H4 (cell line): ENCODE measurements at regions not wholly inside any gene's neighbourhood (a gene's known extent, or its start where the extent isn't known, plus 50 kb on each side); places are given as distances from the start of the nearest gene placed in this dataset.
"Not testable (repeated sequence)": the region's sequence is repeated elsewhere in the genome, so short reads cannot be mapped to it uniquely, and the experiment has no call there.

Experiments used
- DNase-seq: peaks from one replicate; pipeline ENCODE4 v3.0.0-alpha.2; 2015; ENCODE audit warnings: low spot score

- DNase-seq: not testable (repeated sequence)
Measured at GRCh38 chrX:31014474-31014873, 57.4 kb downstream of the FTHL17 start.

DNA sequence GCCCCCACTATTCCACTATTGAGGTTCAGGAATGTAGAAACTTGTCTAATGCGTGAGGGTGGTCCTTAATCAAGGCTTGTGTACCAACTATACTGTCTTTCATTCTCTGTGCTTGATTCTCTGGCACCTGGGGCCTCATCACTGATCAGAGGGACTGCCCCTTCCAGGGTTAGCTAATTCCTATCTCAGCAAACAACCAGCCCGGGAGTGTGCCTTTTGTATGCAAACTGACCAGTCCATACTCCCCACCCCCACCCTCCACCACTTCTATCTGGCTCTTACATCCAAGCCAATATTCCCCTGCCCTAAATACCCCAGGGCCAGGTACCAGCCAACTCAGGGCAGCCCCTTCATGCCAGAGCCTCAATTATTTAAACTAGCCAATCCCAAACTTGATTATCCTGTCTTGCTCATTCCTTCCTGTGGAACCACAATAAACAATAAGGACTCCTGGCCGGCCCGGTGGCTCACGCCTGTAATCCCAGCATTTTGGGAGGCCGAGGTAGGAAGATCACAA, 59.3 kb downstream of the FTHL17 start:
- no peak for DNase-seq

GRCh38 chrX:31007321-31007720, 64.5 kb downstream of the FTHL17 start:
- no peak for DNase-seq

- no peak for DNase-seq
Measured at GRCh38 chrX:31006027-31006426, 65.8 kb downstream of the FTHL17 start.

DNA sequence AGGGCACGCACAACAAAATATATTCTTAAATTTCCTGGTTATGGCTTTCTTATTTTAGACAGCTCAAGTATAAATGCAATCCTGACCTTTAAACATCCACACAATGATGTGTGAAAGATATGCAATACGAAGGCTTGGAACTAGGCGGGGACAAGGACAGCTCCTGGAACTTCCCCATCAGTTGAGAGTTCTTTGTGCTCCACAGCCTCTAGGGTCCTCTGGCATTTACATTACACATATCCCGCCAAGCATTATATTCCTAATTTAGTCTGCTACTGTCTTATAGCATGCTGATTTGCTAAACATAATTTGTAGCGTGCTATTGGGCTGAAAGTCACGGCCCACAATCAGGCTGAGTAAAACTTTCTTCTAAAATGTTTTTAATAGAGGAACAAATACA, 74.4 kb downstream of the FTHL17 start:
- no peak for DNase-seq

- DNase-seq: no peak
Measured at GRCh38 chrX:30995705-30996104, 76.1 kb downstream of the FTHL17 start.

DNA sequence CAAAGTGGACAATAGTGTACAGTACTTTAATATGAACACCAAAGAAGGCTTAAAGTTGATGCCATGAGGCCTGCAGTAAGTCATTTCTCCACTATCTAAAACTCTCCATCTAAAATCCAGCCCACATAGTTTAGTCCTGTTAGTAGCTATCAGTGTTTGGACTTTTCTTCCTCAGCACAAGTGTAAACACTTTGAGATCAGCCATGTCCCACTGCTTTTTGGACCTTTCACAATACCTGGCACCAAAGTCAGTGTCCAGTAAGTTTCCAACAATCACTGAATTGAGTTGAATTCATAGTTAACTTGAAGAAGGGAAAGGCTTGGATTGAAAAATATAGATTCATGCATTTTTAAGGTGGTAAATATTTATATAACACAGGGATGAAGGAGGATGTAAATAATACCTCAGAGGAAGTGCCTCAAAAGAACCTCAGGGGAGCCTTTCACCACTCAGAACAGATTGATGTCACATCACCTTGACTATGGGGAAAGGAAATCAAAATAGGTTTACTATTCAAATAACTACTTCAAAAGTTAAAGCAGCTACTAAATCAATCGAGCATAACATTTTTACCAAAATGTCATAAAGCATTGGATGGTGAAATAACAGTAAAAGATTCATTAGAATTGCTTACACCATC, 76.7 kb downstream of the FTHL17 start:
- no peak for DNase-seq

DNA sequence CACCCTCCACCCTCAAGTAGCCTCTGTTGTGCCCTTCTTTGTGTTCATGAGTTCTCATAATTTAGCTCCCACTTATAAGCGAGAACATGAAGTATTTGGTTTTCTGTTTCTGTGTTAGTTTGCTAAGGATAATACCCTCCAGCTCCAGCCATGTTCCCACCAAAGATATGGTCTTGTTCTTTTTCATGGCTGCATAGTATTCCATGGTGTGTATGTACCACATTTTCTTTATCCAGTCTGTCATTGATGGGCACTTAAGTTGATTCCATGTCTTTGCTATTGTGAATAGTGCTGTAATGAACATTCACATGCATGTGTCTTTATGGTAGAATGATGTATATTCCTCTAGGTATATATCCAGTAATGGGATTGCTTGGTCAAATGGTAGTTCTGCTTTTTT, 77.8 kb downstream of the FTHL17 start:
- DNase-seq: not testable (repeated sequence)

- peak; percentile 35 for DNase-seq
Measured at GRCh38 chrX:30992381-30992904, 79.4 kb downstream of the FTHL17 start.

DNA sequence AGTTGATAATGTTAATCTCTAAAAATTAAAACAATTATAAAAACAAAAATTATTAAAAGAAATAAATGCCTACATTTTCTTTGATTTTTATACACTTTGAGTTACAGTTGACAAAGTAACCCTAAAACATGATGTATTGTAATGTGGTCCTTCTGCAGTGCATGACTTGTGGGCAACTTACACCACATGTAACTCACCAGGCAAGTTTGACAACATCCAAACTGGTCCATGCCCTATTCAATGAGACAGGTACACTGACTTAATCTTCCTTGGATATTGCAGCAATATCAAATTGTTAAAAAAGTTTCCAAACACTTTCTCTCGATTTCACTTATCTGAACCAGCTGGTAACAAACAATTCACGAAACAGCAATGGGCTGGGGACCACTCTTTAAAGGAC, 81.5 kb downstream of the FTHL17 start:
- no peak for DNase-seq

GRCh38 chrX:30982467-30982866, 89.4 kb downstream of the FTHL17 start:
- DNase-seq: no peak

DNA sequence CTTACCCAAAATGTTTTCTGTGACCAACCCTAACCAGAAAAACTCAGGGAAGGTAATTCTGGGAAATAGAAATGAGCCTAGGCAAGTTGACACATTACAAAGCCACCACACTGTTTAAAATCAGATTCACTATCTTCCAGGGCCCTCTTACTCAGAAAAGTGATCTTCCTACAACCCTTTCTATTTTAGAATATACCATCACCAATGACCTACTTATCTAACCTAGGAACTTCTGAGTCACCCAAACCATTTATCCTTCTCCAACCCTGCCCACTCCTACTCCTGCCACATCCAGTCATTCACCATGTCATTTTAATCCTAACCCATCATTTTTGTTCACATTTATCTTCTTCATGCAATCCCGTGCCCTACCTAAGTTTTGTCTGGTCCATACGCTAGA, 89.9 kb downstream of the FTHL17 start:
- no peak for DNase-seq

- no peak for DNase-seq
Measured at GRCh38 chrX:30979271-30979670, 90.2 kb upstream of the TAB3 start.

- no peak for DNase-seq
Measured at GRCh38 chrX:30975467-30975866, 86.4 kb upstream of the TAB3 start.

DNA sequence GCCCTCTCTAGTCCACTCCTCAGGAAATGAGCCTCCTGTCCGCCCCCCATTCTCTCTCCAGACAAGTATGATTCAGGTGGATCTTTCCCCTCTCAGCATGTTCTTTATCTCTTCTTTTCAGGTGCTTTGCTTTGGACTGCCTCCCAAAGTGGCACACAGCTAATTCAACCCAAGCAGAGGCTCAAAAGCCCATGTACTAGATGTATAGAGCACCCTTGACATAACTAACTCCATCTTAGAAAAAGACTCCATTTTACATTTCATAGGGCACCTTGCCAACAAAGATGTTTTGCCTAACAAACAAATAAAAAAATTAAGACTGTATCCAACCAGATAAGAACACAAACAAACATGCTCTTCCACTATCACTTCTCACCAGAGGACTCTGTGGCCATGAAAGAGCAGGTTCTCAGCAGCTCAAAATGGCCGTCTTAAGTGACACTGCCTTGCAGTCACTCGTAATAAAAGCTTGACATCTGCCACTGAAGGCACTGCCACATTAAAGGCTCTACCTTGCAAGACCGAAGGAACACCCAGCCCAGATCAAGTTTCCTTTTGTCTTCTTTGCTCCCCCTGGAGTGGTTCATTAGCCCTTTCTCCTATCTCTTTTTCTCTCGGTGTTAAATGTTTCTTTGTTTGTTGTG, 84.9 kb upstream of the TAB3 start:
- DNase-seq: no peak

GRCh38 chrX:30971774-30972603, 82.9 kb upstream of the TAB3 start:
- peak; percentile 52 for DNase-seq

DNA sequence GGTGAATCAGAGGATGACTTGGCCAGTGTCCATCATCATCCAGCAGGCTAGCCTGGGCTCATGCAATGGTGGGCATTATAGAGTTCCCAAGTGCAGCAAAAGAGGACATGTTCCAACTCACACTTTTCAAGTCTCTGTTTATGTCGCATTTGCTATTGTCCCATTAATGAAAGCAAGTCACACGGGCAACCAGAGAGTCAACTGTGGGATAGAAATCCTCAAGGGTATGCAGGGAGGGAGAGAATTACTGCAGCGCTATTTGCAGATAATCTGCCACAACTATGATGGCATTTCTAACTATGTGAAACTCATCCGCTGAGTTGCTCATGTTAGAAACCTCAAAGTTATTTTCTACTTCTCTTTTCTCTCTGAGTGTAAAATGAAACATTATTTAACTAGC, 78.5 kb upstream of the TAB3 start:
- no peak for DNase-seq

DNA sequence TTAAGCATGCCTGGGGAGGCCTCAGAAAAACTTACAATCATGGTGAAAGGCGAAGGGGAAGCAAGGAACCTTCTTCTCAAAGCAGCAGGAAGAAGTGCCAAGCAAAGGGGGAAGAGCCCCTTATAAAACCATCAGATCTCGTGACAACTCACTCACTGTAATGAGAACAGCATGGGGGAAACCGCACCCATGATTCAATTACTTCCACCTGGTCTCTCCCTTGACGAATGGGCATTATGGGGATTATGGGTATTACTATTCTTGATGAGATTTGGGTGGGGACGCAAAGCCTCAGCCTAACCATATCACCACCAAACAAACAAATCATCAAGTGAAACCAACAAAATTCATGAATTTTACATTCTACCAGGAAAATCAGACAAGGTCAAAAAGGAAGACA, 76.7 kb upstream of the TAB3 start:
- DNase-seq: no peak

DNA sequence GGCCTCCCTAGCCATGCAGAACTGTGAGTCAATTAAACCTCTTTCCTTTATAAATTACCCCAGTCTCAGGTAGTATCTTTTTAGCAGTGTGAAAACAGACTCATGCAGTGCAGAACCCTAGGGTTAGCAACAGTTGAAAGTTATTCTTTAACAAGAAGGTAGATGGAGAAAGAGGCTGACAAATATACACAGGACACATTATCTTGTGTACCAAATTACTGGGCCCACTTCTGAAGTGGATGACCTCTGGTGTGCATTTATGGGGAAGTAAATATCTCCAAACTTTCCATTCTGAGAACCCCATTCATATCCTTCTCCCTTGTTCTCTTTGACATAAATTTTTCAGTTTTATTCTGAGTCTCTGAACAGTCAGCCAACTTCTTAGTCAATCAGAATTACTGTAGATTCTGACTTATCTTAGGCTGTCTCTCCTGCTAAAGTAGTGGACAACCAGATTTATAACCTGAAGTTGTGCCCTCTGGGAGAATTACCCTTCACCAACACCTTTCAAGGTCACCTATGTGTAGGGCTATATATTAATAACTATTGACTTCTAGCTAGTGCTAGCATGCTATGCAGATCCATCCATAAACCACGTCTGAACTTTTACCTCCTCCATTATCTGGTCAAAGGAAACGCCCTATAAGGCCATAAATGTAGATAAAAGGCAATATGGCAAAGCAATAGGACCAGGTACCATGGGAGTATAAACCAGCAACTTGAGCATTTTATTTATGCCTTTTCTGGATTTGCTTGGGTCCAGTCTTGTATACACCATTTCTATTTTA, 72.5 kb upstream of the TAB3 start:
- no peak for DNase-seq

DNA sequence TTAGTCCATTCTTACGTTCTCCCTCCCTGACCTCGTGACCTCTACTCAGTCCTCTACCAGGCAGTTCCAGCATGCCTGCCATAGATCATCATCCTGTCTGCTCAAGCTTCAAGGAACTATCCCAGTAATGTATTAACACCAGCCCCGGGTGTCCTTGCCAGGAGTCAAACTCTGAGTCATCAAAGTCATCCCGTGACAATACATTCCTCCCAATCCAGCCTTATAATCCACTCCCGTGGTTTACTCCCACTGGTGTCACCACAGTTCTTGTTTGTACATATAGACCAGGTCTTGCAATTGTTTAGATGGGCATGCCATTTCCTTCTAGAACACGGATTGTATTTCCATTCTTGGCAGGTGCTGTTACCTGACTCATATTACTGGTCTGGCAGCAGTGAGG, 68.7 kb upstream of the TAB3 start:
- DNase-seq: peak; percentile 11

DNA sequence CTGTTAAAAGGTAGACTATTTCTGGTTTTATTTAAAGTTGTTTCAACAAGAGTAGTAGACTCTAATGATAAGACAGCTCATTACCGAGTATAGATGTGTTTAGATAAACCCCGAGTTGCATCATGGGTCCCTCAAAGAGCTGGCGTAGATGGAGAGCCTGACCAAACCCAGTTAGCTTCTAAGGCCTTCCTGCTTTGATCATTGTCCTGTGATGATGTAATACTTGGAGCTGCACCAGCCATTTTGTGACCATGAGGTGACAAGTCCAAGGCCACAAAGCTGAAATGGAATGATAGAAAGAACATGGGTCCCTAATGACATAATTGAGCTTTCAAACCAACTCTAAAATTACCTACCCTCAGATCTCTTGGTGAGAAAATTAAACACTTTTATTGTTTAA, 66.6 kb upstream of the TAB3 start:
- DNase-seq: no peak

GRCh38 chrX:30951003-30951402, 61.9 kb upstream of the TAB3 start:
- DNase-seq: no peak
